ENCODE measurements at regions not wholly inside any gene's neighbourhood (a gene's known extent, or its start where the extent isn't known, plus 50 kb on each side); places are given as distances from the start of the nearest gene placed in this dataset.

DNA sequence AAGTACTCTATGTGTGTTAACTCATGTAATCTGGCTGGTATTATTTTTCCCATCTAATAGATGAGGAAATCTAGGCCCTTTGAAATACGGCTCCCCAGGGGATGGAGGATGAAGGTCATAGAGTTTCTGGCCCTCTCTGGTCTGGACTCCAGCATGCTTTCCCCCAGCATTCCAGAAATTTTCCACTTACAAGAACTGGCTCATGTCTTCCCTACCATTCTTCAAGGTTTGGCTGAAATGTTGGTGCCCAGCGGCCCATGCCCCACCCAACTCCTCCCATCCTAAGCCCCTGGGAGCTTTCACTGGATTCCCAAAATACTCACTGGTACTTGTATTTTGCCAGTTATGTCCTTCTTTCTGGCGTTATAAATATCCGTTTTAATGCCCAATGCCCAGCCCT, 237.5 kb upstream of the NLRP1 start:
- no peak for DNase-seq

DNA sequence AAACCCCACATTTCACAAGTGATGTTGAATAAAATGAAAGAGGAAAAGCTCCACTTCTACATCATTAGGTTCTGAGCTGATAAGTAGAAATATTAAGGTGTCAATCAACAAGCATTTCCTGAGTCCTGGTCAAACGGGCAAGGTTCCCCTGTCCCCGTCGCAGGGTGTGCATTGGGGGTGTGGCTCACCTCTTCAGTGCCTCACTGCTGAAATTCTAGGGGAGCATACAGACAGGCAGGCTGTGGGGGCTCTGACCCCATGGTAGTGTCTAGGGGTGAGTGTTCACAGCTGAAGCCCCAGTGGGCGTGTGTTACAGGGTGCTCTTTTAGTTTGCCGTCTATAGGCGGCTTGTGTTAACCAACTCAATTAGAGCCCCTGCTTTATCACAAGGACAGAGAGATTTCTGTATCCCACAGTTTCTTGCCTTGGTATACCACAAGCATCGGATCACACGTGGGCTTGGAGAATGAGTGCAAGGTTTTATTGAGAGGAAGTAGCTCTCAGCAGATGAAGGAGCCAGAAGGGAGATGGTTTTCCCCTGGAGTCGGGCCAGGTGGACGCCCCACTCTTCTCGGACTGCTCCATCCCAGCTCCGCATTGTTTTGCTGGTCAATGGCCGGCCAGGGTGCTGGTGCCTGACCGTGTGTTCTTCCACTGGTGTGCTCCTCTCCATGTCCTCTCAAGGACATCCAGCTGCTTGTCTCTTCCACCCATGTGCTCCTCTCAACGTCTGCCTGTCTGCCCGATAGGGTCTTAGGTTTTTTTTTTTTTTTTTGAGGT, 238.2 kb upstream of the NLRP1 start:
- DNase-seq, result no peak

DNA sequence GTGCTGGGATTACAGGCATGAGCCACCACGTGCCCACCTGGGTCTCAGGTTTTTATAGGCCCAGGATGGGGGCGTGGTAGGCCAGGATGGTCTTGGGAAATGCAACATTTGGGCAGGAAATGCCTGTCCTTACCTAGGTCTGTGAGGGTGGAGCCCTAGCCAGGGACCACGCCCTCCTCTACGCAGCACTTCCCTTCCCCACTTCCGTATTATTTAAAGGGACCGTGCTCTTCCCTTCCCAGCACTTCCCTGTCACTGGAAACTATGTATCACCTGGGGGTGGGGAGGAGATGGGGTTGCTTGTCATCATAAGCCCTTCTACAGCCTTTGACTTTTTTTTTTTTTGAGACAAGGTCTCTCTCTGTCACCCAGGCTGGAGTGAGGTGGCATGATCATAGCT, 238.9 kb upstream of the NLRP1 start:
- no peak for DNase-seq

DNA sequence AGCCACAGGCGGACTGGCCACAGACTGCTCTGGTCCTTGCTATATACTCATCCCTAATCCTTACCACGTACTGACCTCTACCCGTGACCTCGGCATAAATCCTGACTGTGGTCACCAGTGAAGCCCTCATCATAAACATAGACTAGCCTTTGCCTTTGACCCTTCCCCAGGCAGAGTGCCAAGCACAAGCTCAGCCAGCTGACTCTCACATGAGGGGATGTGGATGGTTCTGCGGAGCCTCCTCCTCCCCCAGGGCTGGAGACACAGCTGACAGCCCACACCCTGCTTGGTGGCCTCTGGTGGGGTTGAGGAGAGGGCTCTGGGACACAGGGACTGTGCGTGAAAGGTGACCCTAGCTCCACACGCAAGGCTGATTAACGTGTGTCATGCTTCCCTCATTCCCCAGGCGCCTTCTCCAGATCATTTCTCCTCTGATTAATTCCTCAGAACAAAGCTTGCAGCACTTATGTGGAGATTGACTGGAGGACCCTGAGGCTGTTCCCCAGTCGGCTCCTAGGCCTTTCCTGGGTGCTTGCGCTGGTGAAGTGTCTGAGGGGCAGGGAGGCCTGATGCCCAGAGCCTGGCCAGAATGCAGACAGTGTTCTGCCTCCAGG, 241.5 kb upstream of the NLRP1 start:
- DNase-seq, result no peak

DNA sequence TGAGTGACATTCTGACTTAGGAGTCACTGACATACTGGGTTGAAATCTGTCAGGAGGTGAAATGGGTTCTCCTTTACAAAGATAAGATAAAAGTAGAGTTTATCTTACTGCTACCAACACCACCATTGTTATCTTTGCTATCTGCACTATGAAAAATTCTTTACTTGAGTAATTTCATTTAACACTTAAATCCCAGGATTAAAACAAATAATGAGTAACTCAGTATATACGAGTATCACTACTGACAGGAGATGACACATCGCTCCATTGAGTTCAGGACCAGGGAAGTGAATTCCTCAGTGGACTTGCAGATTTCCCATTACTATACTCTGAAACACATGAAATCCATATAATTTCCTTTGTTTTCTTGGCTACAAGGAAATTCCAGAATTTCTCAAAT, 242.1 kb upstream of the NLRP1 start:
- no peak for DNase-seq

DNA sequence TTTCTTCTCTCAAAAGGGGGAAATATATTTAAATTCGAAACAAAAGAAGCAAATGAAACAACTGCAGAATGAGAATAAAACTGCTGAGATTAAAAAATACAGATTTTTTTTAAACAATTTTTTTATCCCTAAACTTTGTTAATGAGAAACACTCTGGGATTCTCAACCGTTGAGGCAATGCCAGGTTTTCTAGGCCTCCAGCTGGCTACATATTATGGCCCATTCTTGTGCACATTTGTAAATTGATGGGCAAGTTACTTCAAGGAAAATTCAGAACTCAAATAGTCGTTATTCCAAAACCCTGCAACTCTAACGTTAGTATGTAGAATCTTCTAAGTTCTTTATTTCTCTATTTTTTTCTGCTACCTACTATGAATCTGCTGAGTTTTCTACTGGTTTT, 239.3 kb upstream of the WSCD1 start:
- DNase-seq, result no peak

DNA sequence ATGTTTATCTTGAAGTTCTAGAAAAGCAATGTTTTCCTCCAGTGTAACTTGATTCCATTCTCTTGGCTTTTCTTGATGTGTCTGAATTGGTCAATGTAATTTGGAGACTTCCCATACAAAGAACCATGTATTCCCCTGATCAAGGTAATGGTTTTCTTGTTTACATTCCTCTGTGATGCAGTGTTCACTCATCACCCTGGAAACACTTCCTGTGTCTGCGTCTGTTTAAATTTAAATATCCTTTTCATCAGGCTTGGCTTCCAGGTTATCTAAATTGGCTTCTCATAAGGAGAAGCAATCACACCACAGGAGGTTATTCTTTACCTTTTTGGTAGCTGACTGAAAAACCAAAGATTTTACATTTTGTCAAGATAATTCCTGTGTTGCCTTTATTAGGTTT, 237.3 kb upstream of the WSCD1 start:
- no peak for DNase-seq

DNA sequence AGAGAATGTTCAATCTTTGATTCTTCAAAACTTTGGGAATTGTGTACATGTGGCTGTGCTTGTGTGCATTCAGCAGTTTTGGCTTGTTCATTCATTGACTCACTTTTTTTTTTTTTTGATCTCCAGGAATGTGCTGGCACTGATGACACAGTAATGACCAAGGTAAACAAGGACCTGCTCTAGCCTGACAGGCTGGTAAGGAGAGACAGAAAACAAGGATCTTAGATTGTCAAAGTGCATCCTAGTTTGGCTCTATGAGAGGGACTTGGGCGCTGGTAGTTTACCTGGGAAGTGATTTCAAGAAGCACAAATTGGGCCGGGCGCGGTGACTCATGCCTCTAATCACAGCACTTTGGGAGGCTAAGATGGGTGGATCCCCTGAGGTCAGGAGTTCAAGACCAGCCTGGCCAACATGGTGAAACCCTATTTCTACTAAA, 233.1 kb upstream of the WSCD1 start:
- DNase-seq, result no peak

DNA sequence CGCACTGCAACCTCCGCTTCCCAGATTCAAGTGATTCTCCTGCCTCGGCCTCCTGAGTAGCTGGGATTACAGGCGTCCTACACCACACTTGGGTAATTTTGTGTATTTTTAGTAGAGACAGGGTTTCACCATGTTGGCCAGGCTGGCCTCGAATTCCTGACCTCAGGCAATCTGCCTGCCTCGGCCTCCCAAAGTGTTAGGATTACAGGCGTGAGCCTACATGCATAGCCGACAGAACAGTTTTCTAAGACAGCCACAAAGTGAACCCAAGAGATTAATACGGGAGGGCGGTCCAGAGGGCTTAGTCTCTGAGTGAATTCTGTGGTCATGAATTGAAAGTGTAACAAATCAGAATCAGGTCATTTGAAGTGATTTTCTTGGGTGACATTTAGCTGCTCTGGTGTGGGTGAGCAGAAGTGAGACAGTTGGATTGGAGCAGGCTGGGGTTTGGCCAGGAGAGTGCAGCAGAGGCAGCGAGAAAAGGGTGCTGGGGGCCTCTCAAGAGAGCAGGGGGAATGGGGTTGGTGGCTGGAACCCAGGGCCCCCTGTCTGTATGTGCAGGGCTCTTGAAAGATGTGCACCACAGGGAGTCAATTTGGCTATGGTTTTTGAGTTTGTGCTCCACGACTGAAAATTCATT, 231.4 kb upstream of the WSCD1 start:
- no peak for DNase-seq

DNA sequence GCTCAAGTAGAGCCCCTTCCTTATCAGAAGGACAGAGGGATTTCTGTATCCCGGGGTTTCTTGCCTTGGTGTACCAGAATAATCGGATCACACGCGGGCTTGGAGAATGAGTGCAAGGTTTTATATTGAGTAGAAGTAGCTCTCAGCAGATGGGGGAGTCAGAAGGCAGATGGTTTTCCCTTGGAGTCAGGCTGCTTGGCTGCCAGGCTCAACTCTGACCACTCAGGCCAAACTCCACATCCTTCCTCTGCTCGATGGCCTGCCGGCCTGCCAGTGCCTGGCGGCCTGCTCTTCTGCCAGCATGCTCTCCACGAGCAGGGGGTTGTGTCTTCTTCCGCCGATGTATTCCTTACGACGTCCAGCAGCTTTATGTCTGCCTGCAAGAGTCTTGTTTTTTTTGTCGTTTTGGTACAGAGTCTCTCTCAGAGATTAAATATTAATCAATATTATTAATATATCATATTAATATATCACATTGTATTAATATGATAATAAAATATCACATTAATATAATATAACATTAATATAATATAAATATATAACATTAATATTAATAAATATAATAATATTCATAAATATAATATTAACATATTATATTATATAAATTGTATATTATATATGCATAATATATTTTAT, 229.2 kb upstream of the WSCD1 start:
- no peak for DNase-seq

DNA sequence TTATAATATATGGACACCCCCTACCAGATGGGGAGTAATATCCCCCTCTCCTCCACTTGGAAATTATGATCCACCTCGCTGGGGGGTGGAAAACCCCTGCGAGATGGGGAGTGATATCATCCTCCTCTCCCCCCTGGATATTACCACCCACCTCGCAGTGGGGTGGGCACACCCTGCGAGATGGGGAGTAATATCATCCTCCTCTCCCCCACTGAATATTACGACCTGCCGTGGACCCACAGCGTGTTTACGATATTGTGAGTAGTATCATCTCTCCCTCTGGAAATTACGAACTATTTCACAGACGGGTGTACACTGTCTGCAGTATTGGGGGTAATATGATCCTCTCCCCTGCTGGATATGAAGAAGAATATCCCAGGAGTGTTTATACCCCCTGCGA, 228.3 kb upstream of the WSCD1 start:
- no peak for DNase-seq

DNA sequence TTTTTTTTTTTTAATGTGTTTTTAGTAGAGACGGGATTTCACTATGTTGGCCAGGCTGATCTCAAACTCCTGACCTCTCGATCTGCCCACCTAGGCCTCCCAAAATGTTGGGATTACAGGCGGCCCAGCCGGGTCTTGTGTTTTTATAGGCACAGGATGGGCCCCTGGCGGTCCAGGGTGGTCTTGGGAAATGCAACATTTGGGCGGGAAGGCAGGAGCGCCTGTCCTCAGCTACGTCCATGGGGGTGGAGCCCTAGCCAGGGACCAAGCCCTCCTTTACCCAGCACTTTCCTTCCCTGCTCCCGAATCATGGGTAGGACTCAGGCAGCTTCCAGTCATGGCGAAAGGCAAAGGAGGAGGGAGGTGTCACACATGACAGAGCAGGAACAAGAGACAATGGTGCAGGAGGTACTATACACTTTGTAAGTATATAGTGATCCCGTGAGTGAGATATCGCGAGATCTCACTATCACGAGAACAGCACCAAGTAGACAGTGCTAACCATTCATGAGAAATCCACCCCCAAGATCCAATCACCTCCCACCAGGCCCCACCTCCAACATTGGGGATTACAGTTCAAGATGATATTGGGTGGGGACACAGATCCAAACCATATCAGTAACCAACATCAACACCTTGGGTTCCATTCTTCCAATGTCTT, 226.7 kb upstream of the WSCD1 start:
- no peak for DNase-seq

DNA sequence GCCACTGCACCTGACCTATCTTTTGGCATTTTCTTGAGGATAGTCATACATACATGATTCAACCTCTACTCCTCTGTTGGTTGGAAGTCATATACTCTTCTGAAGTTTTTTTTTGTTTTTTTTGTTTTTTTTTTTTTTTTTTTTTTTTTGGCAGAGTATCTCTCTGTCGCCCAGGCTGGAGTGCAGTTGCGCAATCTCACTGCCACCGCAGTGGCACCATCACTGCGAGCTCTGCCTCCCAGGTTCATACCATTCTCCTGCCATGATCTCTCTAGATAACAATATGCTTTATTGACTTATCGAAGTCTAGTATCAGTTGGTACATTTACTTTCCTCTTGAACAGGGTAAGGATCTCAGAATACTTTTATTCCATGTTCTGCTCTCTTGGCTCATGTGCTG, 224.2 kb upstream of the WSCD1 start:
- no peak for DNase-seq

DNA sequence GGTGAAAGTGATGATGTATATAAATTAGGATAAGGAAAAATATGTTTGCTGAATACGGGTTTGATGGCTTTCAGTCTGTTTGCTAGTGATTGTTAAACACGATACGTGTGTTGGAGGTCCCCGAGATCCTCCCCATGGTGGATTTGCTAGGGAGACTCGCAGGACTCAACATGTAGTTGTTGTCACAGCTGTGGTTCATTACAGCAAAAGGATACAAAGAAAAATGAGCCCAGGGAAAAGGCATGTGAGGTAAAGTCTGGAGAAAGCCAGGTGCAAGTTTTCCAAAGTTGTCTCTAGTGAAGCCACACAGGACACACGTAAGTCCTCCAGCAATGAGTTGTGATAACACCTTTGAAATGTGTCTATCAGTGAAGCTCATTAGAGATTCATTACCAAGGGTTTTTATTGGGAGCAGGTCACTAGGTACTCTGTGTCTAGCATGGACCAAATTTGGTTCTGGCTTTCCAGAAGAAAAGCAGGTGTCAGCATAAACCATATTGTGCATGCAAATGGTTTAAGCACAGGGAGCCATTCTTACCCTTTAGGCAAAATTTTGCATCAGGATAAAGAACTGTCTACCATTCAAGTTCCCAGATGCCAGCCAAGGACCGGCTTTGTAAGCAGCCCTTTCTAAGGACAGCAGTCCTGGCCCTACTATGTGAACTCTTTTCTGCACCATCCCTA, 215.2 kb upstream of the WSCD1 start:
- DNase-seq, result no peak

DNA sequence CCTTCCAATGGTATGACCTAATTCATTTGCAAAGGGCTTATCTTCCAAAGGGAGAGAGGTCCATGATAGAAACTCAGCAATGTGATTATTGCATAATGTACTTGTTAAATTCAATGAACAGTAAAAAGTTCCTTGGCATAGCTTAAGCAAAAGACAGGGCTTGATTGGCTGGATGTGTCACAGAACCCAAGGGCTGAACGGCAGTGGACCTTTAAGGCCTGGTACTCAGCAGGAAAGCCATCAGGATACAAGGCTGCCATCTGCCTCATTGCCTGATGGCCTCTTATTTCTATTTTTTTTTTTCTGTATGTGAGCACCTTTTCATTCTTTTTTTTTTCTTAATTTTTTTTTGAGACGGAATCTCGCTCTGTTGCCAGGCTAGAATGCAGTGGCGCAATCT, 208.9 kb upstream of the WSCD1 start:
- DNase-seq, result no peak

DNA sequence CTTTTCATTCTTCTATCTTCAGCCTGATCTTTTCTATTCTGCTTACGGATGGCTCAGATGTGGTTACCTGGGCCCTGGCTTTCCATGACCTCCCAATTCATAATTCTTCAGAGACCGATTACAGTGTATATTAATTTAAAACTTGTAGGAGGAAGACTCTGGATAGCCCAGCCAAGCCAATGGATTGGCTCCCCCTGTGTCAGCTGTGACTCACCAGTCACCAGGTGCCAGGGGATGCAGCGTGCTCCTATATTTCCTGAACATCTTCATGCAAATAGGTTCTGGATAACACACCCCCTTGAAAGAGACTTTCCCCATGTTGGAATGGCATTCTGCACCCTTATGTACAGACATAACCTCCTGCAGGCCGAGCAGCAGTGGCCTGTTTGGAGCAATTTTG, 208.3 kb upstream of the WSCD1 start:
- DNase-seq, result no peak

DNA sequence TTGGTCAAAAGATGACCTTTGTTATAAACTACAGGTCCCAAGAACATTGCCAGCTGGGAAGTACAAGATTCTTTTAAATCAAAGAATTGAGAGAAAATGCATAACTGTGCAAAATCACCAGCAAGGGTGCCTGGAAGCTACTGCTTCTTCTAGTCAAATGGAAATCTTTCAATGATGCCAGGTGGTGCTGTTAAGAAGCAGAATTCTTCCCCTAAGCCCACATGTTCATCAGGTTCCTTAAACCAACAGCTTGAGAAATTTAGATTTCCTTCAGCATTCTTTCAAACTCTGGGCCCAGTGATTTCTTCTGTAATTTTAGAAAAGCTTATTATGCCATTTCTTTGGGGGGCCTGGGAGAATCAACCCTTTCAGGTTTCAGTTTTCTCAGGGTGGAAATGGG, 207.8 kb upstream of the WSCD1 start:
- no peak for DNase-seq

DNA sequence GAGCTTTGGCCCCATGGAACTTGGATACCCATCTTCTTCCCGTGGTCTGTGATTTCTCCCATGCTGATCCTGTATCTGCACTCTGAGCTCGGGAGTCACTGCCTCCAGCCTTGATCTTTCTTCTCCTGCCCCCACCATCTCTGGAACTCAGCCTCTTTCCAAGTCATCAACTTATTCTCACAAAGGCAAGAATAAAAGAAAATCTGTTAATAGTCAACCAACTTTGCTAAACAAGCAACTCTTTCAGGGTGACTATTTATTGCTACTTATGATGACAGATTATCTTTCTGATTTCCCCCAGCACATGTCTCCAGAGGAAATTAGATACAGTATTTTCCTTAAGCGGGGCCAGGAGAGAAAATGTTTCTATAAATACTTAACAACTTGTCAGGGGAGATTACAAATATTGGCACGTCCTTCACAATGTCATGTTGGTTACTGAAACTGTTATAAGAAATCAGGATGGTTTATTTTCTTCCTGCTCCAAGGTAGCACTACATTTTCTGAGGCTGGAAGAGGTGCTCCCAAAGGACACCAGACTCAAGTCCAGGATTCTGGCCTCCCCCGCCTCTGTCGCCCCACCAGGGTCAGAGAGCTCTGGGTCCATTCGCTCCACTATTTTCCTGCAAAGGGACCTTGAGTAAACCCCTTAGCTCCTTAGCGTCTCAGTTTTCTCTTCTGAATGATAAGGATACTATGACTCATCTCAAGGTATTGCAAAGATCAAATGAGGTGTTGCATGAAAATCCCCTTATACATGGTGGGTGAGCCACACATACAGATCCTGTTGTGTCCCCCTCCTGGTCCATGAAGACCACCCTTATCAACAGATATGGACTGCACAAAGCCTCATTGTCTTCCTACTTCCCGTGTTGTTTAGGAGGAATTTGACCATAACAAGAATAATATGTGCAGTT, 205.2 kb upstream of the WSCD1 start:
- no peak for DNase-seq

DNA sequence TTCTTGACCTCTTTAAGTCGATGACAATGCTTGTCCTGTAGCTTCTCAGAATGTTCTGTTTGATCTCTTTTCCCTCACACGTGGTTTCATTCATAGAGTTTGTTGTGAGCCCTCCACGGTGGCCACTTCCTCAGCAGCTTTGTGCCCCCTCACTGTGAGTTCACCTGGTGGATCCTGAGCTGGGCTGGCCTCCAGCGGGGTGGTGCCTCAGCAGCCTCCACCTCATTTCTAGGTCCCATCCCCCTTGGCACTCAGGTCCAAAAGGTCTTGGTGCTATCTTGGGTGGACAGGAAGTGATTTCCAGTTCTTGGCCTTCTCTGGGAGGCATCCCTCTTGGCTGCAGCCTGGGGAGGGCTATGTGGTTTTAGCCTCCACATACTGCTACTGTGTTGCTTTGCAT, 203.2 kb upstream of the WSCD1 start:
- DNase-seq, result no peak

DNA sequence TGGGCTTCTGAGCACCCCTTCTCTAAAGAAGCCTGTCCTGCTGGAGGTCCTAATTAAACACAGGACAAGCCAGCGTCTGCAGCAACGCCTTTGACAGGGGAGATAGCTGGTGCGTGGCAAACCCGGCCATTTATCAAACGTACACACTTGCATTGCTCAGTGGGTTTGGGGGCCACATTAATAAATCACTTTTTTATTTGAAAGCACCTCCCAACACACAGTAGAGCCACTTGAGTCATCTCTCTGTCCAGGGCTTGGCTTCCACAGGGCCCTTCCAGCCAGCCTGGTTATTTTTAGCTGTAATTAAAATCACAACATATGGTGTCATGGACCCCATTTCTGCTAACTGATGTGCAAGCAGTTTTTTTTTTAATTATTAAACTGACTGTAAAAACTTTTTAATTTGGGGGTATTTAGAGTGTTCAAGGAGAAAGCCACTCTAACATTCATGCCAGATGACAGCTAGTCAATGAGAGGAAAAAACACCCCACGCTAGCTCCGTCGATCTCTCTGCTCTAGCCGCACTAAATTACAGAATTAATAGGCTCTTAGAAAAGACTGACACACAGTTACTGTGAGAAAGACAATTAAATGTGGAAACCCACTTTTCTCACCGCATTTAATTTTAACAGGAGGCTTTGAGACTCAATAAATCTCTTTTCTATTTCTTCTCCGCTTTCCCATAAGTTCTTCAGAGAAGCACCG, 201.0 kb upstream of the WSCD1 start:
- no peak for DNase-seq
